Retinal pigment epithelial cell (primary cell): ENCODE measurements at regions not wholly inside any gene's neighbourhood (a gene's known extent, or its start where the extent isn't known, plus 50 kb on each side); places are given as distances from the start of the nearest gene placed in this dataset.

Source experiments
- DNase-seq: peaks from one replicate; pipeline ENCODE4 v3.0.0-alpha.2; 2010; ENCODE audit warnings: low read depth
- H3K4me3 ChIP-seq: 2 replicates; pipeline ENCODE4 v1.5.1; 2011; ENCODE audit warnings: mild to moderate bottlenecking, low read length, control low read depth, moderate library complexity
- TF ChIP-seq, protein P1 (sequence below): conservative IDR thresholded peaks from 2 replicates; pipeline ENCODE4 v1.5.1; 2011; ENCODE audit warnings: low read depth, low read length, control low read depth, inconsistent platforms

DNA sequence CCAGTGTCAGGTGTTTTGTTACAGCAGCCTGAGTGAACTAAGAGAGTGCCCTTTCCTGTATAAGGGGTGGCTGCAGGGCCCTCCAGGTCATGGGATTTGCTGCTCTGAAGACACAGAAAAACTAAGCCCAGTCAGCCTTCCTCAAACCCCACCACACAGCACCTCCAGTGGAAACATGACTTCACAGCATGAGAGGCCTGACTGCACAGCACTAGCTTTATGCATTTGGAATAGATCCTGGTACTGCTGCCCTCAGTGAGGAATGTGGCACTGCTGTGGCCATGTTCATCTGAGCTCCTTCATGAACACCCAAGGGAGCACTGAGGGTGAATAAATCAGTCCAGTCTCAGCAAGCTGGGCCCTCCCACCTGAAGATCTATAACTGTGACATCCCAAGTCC, 296.1 kb upstream of the FOXQ1 start:
- TF ChIP-seq, protein P1, sequence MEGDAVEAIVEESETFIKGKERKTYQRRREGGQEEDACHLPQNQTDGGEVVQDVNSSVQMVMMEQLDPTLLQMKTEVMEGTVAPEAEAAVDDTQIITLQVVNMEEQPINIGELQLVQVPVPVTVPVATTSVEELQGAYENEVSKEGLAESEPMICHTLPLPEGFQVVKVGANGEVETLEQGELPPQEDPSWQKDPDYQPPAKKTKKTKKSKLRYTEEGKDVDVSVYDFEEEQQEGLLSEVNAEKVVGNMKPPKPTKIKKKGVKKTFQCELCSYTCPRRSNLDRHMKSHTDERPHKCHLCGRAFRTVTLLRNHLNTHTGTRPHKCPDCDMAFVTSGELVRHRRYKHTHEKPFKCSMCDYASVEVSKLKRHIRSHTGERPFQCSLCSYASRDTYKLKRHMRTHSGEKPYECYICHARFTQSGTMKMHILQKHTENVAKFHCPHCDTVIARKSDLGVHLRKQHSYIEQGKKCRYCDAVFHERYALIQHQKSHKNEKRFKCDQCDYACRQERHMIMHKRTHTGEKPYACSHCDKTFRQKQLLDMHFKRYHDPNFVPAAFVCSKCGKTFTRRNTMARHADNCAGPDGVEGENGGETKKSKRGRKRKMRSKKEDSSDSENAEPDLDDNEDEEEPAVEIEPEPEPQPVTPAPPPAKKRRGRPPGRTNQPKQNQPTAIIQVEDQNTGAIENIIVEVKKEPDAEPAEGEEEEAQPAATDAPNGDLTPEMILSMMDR = peak; percentile 64
- DNase-seq = peak; percentile 54
- H3K4me3 ChIP-seq = no peak overlapping the region

DNA sequence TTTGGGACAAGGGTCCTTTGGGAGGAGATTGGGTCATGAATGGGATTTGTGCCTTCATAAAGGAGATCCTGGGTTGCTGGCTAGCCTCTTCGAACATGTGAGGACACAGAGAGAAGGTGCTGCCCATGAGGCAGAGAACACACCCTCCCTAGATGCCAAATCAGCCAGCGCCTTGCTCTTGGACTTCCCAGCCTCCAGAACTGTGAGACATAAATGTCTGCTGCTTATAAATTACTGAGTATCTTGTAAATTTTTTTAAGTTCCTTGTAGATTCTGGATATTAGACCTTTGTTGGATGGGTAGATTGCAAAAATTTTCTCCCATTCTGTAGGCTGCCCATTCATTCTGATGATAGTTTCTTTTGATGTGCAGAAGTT, 297.5 kb upstream of the FOXQ1 start:
- H3K4me3 ChIP-seq = no peak overlapping the region
- TF ChIP-seq, protein P1 = no peak
- DNase-seq = no peak

DNA sequence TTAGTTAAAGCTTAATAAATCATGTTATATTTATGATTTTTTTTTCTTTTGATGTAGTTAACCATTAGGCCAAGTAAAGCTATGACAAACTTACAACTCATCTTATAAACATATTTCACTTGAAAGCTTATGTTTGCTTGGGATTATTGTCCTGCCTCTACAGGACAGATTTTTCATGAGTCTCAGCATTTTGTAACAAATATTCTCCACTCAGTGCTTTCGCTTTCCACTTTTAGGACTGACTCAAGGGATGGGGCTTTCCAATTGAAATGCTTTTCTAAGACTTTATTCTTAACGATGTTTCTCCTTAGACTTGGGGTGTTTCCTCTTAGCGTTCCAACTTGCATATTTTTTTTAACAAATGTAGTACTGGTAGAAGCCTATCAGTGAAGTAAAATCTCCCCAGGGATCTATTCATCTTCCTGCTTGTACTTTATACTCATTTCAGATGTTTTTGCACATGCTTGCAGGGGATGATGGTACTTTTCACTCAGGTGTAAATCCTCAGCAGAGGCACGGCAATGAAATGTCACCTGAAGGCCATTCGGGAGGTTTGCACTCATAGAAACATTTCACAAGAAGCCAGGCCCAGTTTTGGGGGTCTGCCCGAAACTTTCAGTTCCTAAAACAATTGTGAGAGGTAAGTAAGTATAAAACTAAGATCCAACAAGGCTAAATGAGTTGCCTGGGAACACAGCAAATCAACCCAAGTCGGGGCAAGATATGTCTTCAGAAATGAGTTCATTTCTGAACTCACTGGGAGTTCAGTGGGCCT, 298.1 kb upstream of the FOXQ1 start:
- TF ChIP-seq, protein P1 = no peak
- DNase-seq = no peak
- no peak overlapping the region for H3K4me3 ChIP-seq

DNA sequence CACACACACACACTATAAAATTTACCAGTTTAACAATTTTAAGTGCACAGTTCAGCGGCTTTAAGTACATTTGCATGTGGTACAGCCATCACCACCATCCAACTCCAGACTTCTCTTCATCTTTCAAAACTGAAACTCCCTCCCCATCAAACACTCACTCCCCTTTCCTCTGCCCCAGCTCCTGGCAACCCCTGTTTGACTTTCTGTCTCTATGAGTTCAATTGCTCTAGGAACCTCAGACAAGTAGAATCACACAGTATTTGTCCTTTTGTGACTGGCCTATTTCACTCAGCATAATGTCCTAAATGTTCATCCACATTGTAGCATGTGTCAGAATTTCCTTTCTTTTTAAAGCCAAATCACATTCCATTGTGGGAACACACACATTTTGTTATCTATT, 302.8 kb upstream of the FOXQ1 start:
- no peak overlapping the region for H3K4me3 ChIP-seq
- no peak for DNase-seq
- TF ChIP-seq, protein P1 = no peak

DNA sequence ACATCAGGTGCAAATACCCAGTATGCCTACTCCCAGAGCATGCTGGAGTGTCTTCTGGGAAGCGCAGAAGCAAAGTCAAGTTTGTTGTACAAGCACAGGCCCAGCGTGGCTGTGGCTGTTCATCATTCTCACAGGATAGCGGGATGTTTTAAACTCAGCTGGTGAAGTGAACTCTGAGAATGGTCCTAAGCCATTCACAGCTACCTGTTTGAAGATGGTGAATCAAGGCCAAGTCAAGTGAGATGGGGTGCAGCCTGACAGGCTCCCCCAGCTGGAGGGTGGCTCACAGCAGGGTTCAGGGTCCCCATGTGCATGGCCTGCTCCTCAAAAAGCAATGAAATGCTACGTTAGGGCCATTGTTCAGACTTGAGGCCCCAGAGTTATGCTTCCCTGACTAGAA, 304.7 kb upstream of the FOXQ1 start:
- no peak for DNase-seq
- TF ChIP-seq, protein P1 = no peak
- no peak overlapping the region for H3K4me3 ChIP-seq

DNA sequence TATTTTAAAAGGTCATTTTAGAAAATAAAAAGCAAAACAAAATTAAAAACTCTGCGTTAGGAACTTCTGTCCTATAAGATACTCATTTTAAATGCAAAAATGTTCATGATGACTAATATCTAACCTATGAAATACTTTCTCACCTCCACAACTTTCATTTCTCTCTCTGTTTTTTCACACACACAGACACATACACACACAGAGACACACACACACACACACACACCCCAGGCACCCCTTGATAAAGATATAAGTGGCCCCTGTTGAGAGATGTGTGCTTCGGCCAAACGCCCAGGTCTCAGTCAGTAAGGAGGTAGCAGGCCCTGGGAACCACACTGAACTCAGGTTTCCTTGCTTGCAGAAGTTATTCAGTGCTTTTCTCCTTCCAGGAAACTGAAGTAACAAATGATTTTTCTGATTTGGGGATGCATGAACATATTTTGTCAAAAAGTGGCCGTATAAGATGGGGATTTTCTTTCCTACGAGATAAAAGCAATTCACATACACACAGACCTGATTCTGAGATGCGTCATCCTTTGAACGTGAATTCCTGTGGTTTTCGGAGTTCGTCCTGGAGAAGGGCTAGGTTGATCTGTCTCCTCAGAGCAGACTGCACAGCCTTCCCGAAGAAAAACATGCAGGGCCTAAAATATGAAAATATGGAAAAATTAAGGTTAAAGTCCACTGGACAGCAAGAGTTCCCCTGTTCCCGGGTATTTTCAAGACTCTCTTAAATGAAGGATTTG, 306.8 kb upstream of the FOXQ1 start:
- H3K4me3 ChIP-seq = no peak overlapping the region
- TF ChIP-seq, protein P1 = no peak
- no peak for DNase-seq
